Transverse colon (tissue), 4 donors: ENCODE measurements at regions not wholly inside any gene's neighbourhood (a gene's known extent, or its start where the extent isn't known, plus 50 kb on each side); places are given as distances from the start of the nearest gene placed in this dataset.

ENCODE experiments used
- POLR2A ChIP-seq: fragments of 450-650 bp; IDR thresholded peaks from one replicate; pipeline ENCODE4 v1.6.1; 2016; ENCODE audit warnings: antibody characterized with exemption, mild to moderate bottlenecking, moderate library complexity
- POLR2AphosphoS5 ChIP-seq, 3 donors: sonication (generic); formaldehyde crosslinking; IDR thresholded peaks; one replicate each; pipeline ENCODE4 v1.6.1; 2016; ENCODE audit warnings: antibody characterized with exemption in 3 of 3
- TF ChIP-seq, protein P1 (sequence below), 5 experiments: fragments of 200-600 bp in 3 of 5; fragments of 450-650 bp in 2 of 5; sonication (generic) in 3 of 5; IDR thresholded peaks; 1 replicate in 2 of 5; 2 replicates in 3 of 5; pipeline ENCODE4 v1.5.1; 2016 to 2017; ENCODE audit warnings: antibody characterized with exemption in 5 of 5, inconsistent platforms in 3 of 5, mild to moderate bottlenecking in 2 of 5, moderate library complexity in 1 of 5

GRCh38 chr4:189592890-189593289 is 347.8 kb upstream of the FRG1 start:
- no peak for TF ChIP-seq POLR2A
- TF ChIP-seq, protein P1, sequence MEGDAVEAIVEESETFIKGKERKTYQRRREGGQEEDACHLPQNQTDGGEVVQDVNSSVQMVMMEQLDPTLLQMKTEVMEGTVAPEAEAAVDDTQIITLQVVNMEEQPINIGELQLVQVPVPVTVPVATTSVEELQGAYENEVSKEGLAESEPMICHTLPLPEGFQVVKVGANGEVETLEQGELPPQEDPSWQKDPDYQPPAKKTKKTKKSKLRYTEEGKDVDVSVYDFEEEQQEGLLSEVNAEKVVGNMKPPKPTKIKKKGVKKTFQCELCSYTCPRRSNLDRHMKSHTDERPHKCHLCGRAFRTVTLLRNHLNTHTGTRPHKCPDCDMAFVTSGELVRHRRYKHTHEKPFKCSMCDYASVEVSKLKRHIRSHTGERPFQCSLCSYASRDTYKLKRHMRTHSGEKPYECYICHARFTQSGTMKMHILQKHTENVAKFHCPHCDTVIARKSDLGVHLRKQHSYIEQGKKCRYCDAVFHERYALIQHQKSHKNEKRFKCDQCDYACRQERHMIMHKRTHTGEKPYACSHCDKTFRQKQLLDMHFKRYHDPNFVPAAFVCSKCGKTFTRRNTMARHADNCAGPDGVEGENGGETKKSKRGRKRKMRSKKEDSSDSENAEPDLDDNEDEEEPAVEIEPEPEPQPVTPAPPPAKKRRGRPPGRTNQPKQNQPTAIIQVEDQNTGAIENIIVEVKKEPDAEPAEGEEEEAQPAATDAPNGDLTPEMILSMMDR (IDR thresholded peaks at IDR 0.05) = no peak
- TF ChIP-seq POLR2AphosphoS5 (IDR thresholded peaks at IDR 0.05) = no peak
